Right lobe of liver (tissue), 4 donors: ENCODE measurements at regions not wholly inside any gene's neighbourhood (a gene's known extent, or its start where the extent isn't known, plus 50 kb on each side); places are given as distances from the start of the nearest gene placed in this dataset.

ENCODE experiments used
- CTCF ChIP-seq, 4 donors: fragments of 200-600 bp in 3 of 4; fragments of 450-650 bp in 1 of 4; IDR thresholded peaks; one replicate each; pipeline versions ENCODE4 v1.5.1 to v1.8.0; 2016 to 2022; ENCODE audit warnings: antibody characterized with exemption in 4 of 4, mild to moderate bottlenecking in 2 of 4
- POLR2A ChIP-seq: fragments of 450-650 bp; IDR thresholded peaks from one replicate; pipeline ENCODE4 v1.6.1; 2017; ENCODE audit warnings: antibody characterized with exemption, mild to moderate bottlenecking
- donor health status: DM: no; HTN: no; CAD: no.
- donor health status: DM: no; HTN: no; CAD: no.
- donor health status: DM: no; HTN: yes; CAD: no.

DNA sequence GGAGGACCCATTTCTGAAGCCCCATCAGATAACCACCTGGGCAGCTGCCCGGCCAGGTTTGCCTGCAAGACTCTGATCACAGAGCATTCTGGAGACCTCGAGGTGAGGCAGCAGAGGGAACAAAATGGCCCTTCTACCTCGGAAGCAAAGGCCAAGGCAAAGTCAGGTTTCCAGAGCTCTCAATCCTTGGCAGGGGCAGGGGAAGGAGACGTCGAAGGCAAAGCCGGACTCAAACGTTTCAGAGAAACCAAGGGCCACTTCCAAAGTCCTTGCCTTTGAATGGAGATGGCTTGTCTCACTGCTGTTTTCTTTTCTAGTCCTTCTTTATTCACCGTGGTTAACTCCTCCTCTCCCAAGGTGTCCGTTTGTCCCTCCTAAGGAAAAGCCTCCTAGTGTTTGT is 355.3 kb downstream of the SOX9 start:
- TF ChIP-seq CTCF (IDR thresholded peaks at IDR 0.05): no peak
- TF ChIP-seq POLR2A: no peak
